Mesendoderm (in vitro differentiated cells): ENCODE measurements at regions not wholly inside any gene's neighbourhood (a gene's known extent, or its start where the extent isn't known, plus 50 kb on each side); places are given as distances from the start of the nearest gene placed in this dataset.

Source experiments
- DNase-seq: peaks from one replicate; pipeline ENCODE4 v3.0.0; 2013
- H2AK5ac ChIP-seq: 2 replicates; pipeline ENCODE4 v1.6.1; 2013; ENCODE audit warnings: low read length, inconsistent platforms
- H2BK120ac ChIP-seq: 2 replicates; pipeline ENCODE4 v1.6.1; 2013; ENCODE audit warnings: low read depth, mild to moderate bottlenecking, low read length, moderate library complexity, mixed read lengths
- H2BK15ac ChIP-seq: replicated peaks from 2 replicates; pipeline ENCODE4 v1.6.1; 2013; ENCODE audit warnings: low read depth, mild to moderate bottlenecking, moderate library complexity
- H2BK5ac ChIP-seq: 2 replicates; pipeline ENCODE4 v1.6.1; 2013; ENCODE audit warnings: low read length, inconsistent platforms
- H3K18ac ChIP-seq: 2 replicates; pipeline ENCODE4 v1.6.1; 2013; ENCODE audit warnings: mild to moderate bottlenecking, low read length, mixed read lengths
- H3K23ac ChIP-seq: one replicate; pipeline ENCODE4 v1.6.1; 2013; ENCODE audit warnings: low read length
- H3K27ac ChIP-seq: 2 replicates; pipeline ENCODE4 v1.5.1; 2013; ENCODE audit warnings: low read depth, mild to moderate bottlenecking, inconsistent platforms, low read length, moderate library complexity
- H3K27me3 ChIP-seq: 2 replicates; pipeline ENCODE4 v1.6.1; 2013; ENCODE audit warnings: low read length, control low read depth, mild to moderate bottlenecking, inconsistent platforms; ENCODE audit not compliant: insufficient read depth, poor library complexity
- H3K36me3 ChIP-seq: 2 replicates; pipeline ENCODE4 v1.6.1; 2013; ENCODE audit warnings: low read length, inconsistent platforms; ENCODE audit not compliant: control insufficient read depth, insufficient read depth
- H3K4ac ChIP-seq: one replicate; pipeline ENCODE4 v1.6.1; 2013; ENCODE audit warnings: low read depth, mild to moderate bottlenecking, low read length, moderate library complexity
- H3K4me1 ChIP-seq: 2 replicates; pipeline ENCODE4 v1.6.1; 2013; ENCODE audit warnings: low read depth, low read length, inconsistent platforms; ENCODE audit not compliant: control insufficient read depth
- H3K4me2 ChIP-seq: 2 replicates; pipeline ENCODE4 v1.6.1; 2013; ENCODE audit warnings: low read length
- H3K4me3 ChIP-seq: 2 replicates; pipeline ENCODE4 v1.5.1; 2013; ENCODE audit warnings: mild to moderate bottlenecking, low read length
- H3K56ac ChIP-seq: one replicate; pipeline ENCODE4 v1.6.1; 2013; ENCODE audit warnings: low read length
- H3K79me1 ChIP-seq: 2 replicates; pipeline ENCODE4 v1.6.1; 2013; ENCODE audit warnings: low read length, inconsistent platforms
- H3K79me2 ChIP-seq: 2 replicates; pipeline ENCODE4 v1.6.1; 2013; ENCODE audit warnings: mild to moderate bottlenecking, low read length; ENCODE audit not compliant: control insufficient read depth, insufficient read depth
- H3K9ac ChIP-seq: 2 replicates; pipeline ENCODE4 v1.6.1; 2013; ENCODE audit warnings: low read length, inconsistent platforms
- H4K5ac ChIP-seq: one replicate; pipeline ENCODE4 v1.6.1; 2013; ENCODE audit warnings: low read length
- H4K8ac ChIP-seq: one replicate; pipeline ENCODE4 v1.6.1; 2013; ENCODE audit warnings: low read depth, mild to moderate bottlenecking, control low read depth, low read length, moderate library complexity
- WGBS: extraction: QIAGEN DNeasy Blood & Tissue Kit; methylation state at CpG from one replicate; pipeline ENCODE4 v1.1.7; 2013; ENCODE audit warnings: low lambda C conversion rate, missing lambda C conversion rate; ENCODE audit not compliant: insufficient coverage; ENCODE audit errors: extremely low coverage; 5-methylcytosine and 5-hydroxymethylcytosine counted together

- Histone ChIP-seq H3K79me2 (no peaks in the 10 kb centered on the region), H3K18ac (no peak overlapping the region), H2BK5ac (no peak overlapping the region), H3K27me3 (no peaks in the 10 kb centered on the region), H3K4me1 (no peaks in the 10 kb centered on the region), H4K8ac (no peak overlapping the region), H2AK5ac (no peak overlapping the region), H3K4me2 (no peak overlapping the region), H3K79me1 (no peaks in the 10 kb centered on the region), H3K56ac (no peak overlapping the region), H3K27ac (no peak overlapping the region), H4K5ac (no peak overlapping the region), H2BK15ac (no peak overlapping the region), H3K4me3 (no peak overlapping the region), H3K36me3 (no peaks in the 10 kb centered on the region), H2BK120ac (no peak overlapping the region), H3K9ac (no peak overlapping the region), H3K4ac (no peak overlapping the region), H3K23ac (no peak overlapping the region)
- no CpG with 5 or more reads among the region's 2 CpGs for WGBS
- DNase-seq, result no peak
Observed at GRCh38 chr12:24270965-24271364, 321.5 kb upstream of the SOX5 start.

GRCh38 chr12:24270464-24270863 lies 321.0 kb upstream of the SOX5 start:
- H3K4ac ChIP-seq, result no peak overlapping the region
- H3K36me3 ChIP-seq, result no peaks in the 10 kb centered on the region
- no peak for DNase-seq
- no CpG with 5 or more reads among the region's 1 CpG for WGBS
- H3K27ac ChIP-seq, result no peak overlapping the region
- H3K56ac ChIP-seq, result no peak overlapping the region
- H3K4me1 ChIP-seq, result no peaks in the 10 kb centered on the region
- H3K23ac ChIP-seq, result no peak overlapping the region
- H3K27me3 ChIP-seq, result no peaks in the 10 kb centered on the region
- no peak overlapping the region for H3K18ac ChIP-seq
- no peak overlapping the region for H4K5ac ChIP-seq
- no peak overlapping the region for H4K8ac ChIP-seq
- H3K4me3 ChIP-seq, result no peak overlapping the region
- H2BK120ac ChIP-seq, result no peak overlapping the region
- H3K79me2 ChIP-seq, result no peaks in the 10 kb centered on the region
- H2AK5ac ChIP-seq, result no peak overlapping the region
- no peak overlapping the region for H2BK5ac ChIP-seq
- H3K79me1 ChIP-seq, result no peaks in the 10 kb centered on the region
- no peak overlapping the region for H3K4me2 ChIP-seq
- no peak overlapping the region for H3K9ac ChIP-seq
- H2BK15ac ChIP-seq, result no peak overlapping the region

- H2BK120ac ChIP-seq, result no peak overlapping the region
- no peak overlapping the region for H2BK5ac ChIP-seq
- no peak overlapping the region for H3K18ac ChIP-seq
- no peaks in the 10 kb centered on the region for H3K79me2 ChIP-seq
- DNase-seq, result no peak
- H3K9ac ChIP-seq, result no peak overlapping the region
- no peak overlapping the region for H4K5ac ChIP-seq
- H2AK5ac ChIP-seq, result no peak overlapping the region
- H3K27me3 ChIP-seq, result no peaks in the 10 kb centered on the region
- no peak overlapping the region for H2BK15ac ChIP-seq
- H3K23ac ChIP-seq, result no peak overlapping the region
- no peak overlapping the region for H3K56ac ChIP-seq
- H3K4ac ChIP-seq, result no peak overlapping the region
- no peaks in the 10 kb centered on the region for H3K4me1 ChIP-seq
- no peak overlapping the region for H3K4me2 ChIP-seq
- no peak overlapping the region for H3K27ac ChIP-seq
- no peaks in the 10 kb centered on the region for H3K36me3 ChIP-seq
- no CpG with 5 or more reads among the region's 1 CpG for WGBS
- no peak overlapping the region for H4K8ac ChIP-seq
- no peak overlapping the region for H3K4me3 ChIP-seq
- H3K79me1 ChIP-seq, result no peaks in the 10 kb centered on the region
Observed at GRCh38 chr12:24268663-24269186, 319.3 kb upstream of the SOX5 start.

GRCh38 chr12:24266982-24267381 lies 317.5 kb upstream of the SOX5 start:
- no peak for DNase-seq
- H2AK5ac ChIP-seq, result no peak overlapping the region
- no peak overlapping the region for H4K8ac ChIP-seq
- no CpG with 5 or more reads among the region's 2 CpGs for WGBS
- H2BK5ac ChIP-seq, result no peak overlapping the region
- H3K4ac ChIP-seq, result no peak overlapping the region
- H3K4me1 ChIP-seq, result no peaks in the 10 kb centered on the region
- H2BK15ac ChIP-seq, result no peak overlapping the region
- no peaks in the 10 kb centered on the region for H3K79me1 ChIP-seq
- no peak overlapping the region for H3K23ac ChIP-seq
- no peaks in the 10 kb centered on the region for H3K27me3 ChIP-seq
- H2BK120ac ChIP-seq, result no peak overlapping the region
- H3K56ac ChIP-seq, result no peak overlapping the region
- no peaks in the 10 kb centered on the region for H3K79me2 ChIP-seq
- no peak overlapping the region for H3K18ac ChIP-seq
- no peak overlapping the region for H3K4me3 ChIP-seq
- H3K9ac ChIP-seq, result no peak overlapping the region
- no peak overlapping the region for H3K4me2 ChIP-seq
- H3K36me3 ChIP-seq, result no peaks in the 10 kb centered on the region
- H3K27ac ChIP-seq, result no peak overlapping the region
- H4K5ac ChIP-seq, result no peak overlapping the region

GRCh38 chr12:24256684-24257083 lies 307.2 kb upstream of the SOX5 start:
- no peaks in the 10 kb centered on the region for H3K27me3 ChIP-seq
- no peak overlapping the region for H2AK5ac ChIP-seq
- H3K79me1 ChIP-seq, result no peaks in the 10 kb centered on the region
- peak overlapping the region; percentile 68 for H3K18ac ChIP-seq
- no peak overlapping the region for H3K4ac ChIP-seq
- no peak overlapping the region for H2BK5ac ChIP-seq
- no peak overlapping the region for H3K4me2 ChIP-seq
- H2BK120ac ChIP-seq, result no peak overlapping the region
- no peak overlapping the region for H3K27ac ChIP-seq
- H3K4me1 ChIP-seq, result peaks cover 2% of the 10 kb centered on the region
- H4K5ac ChIP-seq, result no peak overlapping the region
- no peak overlapping the region for H3K23ac ChIP-seq
- no CpG with 5 or more reads among the region's 4 CpGs for WGBS
- no peak overlapping the region for H3K56ac ChIP-seq
- no peak overlapping the region for H3K9ac ChIP-seq
- H2BK15ac ChIP-seq, result no peak overlapping the region
- no peaks in the 10 kb centered on the region for H3K79me2 ChIP-seq
- H3K36me3 ChIP-seq, result no peaks in the 10 kb centered on the region
- H3K4me3 ChIP-seq, result no peak overlapping the region
- DNase-seq, result peak; percentile 62
- H4K8ac ChIP-seq, result no peak overlapping the region

GRCh38 chr12:24255920-24256665 lies 306.6 kb upstream of the SOX5 start:
- H3K4me1 ChIP-seq, result peaks cover 2% of the 10 kb centered on the region
- H2BK15ac ChIP-seq, result no peak overlapping the region
- H2BK120ac ChIP-seq, result no peak overlapping the region
- no peak overlapping the region for H3K4ac ChIP-seq
- no peak overlapping the region for H3K56ac ChIP-seq
- no peak overlapping the region for H3K4me3 ChIP-seq
- DNase-seq, result peak; percentile 14
- no peak overlapping the region for H2BK5ac ChIP-seq
- no peak overlapping the region for H4K8ac ChIP-seq
- no peaks in the 10 kb centered on the region for H3K27me3 ChIP-seq
- H3K36me3 ChIP-seq, result no peaks in the 10 kb centered on the region
- H3K4me2 ChIP-seq, result no peak overlapping the region
- H4K5ac ChIP-seq, result no peak overlapping the region
- H3K79me1 ChIP-seq, result no peaks in the 10 kb centered on the region
- no peak overlapping the region for H3K9ac ChIP-seq
- WGBS, result no CpG with 5 or more reads among the region's 7 CpGs
- no peak overlapping the region for H3K23ac ChIP-seq
- no peak overlapping the region for H3K27ac ChIP-seq
- H3K18ac ChIP-seq, result no peak overlapping the region
- no peak overlapping the region for H2AK5ac ChIP-seq
- no peaks in the 10 kb centered on the region for H3K79me2 ChIP-seq
